ENCODE measurements at regions not wholly inside any gene's neighbourhood (a gene's known extent, or its start where the extent isn't known, plus 50 kb on each side); places are given as distances from the start of the nearest gene placed in this dataset.

DNA sequence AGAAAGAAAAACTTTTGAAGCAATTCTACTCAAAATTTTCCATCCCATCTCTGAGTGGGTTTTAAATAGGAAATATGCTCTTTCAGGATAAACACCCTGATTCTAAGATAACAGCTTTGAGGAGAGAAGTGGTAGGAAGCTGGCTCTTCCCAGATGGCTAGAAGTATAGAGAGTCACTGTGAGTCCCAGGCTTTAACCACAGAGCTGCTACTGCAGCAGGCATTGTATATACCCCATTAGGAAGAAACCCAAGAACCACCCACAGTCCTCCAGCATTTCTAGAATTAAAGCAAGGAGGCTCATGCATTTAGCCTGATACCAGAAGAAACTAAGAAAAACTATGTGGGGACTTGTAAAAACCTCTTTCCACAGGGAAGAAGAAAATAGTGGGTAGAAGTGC lies 1405.6 kb upstream of the TENM4 start:
- DNase-seq (ENCODE audit: low spot score) = no peak

DNA sequence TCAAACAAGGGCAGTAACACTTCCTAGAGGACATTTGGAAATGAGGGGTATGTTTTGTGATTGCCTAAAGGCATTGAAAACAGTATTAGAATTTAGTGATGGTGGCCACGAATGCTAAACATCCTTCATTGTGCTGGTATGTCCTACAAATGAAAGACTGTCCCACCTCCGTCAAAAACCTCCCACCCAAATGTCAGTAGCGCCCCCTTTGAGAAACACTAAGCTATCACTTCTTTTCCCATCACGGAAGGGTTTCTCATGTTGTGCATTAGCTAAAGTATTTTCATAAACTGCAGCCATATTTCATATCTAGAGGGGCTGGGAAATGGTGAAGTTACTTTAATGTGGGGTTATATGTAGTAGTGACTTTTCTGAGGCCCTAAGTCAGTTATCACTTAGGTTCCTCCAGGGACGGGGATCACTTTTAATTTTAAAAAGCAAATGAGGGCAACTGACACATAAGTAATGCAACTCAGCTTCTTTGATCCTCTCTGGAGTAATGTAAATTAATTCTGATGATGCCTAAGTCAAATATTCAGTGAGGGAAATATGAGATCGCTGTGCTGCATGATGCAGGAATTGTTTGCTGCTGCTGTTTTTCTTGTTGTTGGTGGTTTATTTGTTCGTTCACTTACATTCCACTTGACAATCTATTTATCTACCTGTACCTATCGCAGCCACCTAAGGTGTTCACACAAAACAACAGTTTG lies 1403.4 kb upstream of the TENM4 start:
- no peak for DNase-seq (ENCODE audit: low spot score)

DNA sequence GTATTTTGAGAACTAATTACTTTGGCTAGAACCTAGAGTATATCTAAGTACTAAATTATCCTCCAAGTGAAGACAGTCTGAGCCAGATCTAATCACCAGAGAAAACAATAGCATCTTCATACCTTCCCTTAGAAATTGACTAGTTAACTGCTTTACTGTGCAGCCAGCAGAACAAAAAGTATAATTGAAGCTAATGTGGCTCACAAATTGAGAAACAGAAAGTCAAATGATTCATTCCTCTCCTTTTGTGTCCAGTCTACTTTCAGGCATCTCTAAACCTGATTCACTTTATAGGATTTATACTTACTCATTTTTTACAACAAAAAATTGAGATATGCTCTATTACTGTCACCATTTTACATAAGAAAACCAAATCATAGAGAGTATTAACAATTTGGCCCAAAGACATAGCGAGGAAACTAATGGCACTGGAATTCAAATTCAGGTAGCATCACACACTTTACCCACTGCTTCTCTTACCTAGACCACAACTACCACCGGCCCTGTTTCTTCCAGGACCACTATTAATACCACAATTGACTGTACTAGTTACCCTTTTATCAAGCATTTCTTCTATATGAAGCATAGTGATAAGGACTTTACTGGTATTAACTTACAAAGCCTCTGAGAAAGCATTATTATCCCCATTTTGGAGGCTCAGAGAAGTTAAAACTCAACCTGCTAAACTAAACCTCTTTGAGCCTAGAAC lies 1402.6 kb upstream of the TENM4 start:
- DNase-seq (ENCODE audit: low spot score) = no peak

DNA sequence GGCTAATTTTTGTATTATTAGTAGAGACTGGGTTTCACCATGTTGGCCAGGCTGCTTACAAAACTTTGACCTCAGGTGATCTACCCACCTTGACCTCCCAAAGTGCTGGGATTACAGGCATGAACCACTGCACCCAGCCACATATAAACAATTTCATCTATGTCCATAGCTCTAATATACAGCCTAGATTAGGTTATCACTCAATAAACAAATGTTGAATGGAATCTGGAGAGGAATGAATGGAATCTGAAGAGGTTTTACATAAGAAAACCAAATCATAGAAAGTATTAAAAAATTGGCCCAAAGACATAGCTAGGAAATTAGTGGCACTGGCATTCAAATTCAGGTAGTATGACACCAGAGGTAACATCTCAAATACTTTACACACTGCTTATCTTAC lies 1401.4 kb upstream of the TENM4 start:
- DNase-seq (ENCODE audit: low spot score) = no peak

DNA sequence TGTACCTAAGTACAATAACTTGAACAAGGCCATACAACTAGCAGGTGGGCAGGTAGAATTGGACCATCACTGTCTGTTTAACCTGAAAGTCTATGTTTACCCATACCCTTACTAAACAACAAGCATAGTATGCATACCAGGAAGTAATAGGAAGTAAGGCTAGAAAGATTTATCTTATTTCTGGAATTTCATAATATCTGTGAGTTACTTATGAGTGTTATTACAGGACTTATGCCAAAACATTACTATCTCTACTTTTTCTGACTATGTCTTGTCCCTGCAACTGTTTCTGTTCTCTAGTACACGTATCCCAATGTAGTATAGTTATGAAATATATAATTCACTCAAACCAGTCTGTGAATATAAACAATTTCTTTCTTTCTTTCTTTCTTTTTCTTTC lies 1400.8 kb upstream of the TENM4 start:
- no peak for DNase-seq (ENCODE audit: low spot score)

DNA sequence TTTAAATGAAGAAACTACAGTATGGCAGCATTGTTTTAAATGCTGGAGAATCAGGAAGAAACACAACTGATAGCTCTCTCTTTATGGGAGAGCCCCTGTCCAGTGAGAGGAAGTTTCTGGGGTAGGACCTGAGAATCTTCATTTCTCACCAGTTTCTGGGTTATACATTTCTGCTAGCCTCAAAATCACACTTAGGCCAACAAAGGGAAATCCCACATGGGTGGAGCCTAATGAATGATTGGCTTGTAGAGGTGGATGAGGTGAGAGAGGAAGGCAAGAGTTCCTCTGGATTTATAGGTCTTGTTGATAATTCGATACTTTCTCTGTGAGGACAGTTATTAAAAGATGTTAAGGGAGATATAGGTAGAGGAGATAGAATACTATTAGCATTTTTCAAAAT lies 1397.3 kb upstream of the TENM4 start:
- DNase-seq (ENCODE audit: low spot score) = no peak

DNA sequence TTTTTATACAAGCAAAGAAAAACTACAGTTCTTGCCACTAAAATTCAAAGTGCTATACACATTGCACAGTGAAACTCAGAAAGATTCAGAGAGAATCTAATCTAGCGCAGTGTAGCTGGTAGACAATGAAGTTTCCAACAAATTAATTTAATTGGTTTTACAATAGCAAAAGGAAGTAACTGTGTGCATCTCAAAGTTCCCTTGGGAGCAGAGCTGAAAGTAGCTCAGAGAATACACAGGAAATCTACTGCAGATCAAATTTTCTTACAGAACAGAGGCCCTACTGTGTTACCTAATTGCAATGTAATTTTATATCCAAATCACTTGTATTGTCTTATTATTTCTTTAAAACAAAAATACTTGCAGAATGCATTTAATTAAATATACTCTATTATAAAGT lies 1396.2 kb upstream of the TENM4 start:
- DNase-seq (ENCODE audit: low spot score) = no peak

DNA sequence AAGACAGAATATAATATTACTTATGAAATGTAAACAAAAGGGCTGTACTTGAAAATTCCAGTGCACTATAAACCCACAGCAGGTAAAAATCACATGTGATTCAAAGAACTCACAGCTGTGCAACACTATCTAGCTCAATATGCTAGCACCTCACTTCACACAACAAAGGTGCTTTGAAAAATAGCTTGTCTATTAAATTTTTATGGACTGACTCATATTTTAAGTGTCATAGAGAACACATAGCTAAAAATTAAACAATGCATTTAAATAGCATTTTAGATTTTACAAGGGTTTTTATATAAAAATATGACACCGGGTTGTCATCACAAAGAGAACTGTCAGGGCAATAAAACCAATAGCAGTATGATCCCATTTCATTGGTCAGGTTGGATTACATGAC lies 1390.5 kb upstream of the TENM4 start:
- no peak for DNase-seq (ENCODE audit: low spot score)

DNA sequence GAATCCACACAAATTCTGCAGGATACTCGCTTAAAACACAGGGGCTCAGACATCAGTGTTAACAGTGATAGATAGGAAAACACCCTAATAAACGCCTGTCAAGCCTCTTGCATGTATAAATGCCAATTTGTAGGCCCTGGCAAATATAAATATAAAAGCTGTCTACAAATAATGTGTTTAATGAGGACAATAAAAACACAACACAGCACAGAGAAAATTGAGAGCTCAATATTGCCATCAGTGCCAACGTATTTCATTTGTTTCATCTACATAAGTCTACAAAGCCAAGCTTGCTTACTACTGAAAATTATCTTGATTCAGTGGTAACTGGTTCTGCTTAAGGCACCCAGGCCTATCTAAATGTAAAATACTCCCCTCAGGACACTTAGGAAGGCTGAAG lies 1387.0 kb upstream of the TENM4 start:
- no peak for DNase-seq (ENCODE audit: low spot score)

DNA sequence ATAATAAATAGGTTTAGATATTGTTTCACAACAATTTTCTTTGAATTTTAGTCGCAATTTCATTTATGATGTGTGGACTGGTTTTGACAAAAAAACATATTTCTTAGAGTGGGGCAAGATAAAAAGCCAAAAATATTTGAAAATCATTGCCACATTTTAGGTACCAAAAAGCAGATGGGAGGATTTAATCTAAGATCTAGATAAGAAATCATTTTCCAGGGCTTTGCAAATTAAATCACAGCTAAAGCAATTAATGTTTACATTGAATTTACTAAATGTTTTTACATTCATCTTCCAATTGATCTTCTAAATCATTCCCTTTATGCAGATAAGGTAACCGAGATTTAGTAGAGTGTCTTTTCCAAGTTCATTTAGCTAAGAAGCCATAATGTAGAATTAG lies 1386.0 kb upstream of the TENM4 start:
- DNase-seq (ENCODE audit: low spot score) = no peak

DNA sequence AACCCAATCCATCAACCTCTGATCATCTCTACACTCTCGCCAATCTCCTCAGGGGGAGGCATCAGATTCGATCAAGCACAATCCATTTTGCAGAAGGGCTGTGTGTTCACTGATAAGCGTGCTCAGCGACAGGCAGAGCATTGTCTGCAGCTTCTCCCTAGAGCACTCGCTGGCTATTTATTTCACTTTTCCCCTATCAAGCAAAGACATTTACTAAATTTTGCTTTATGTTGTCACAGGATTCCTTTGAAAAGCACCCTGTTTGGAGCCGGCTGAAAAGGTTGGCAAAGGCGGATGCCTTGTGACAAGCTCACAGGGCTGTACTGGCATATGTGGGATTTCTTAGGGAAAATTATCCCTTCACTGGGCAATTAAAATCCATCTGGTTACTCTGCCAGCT lies 1381.5 kb upstream of the TENM4 start:
- no peak for DNase-seq (ENCODE audit: low spot score)

DNA sequence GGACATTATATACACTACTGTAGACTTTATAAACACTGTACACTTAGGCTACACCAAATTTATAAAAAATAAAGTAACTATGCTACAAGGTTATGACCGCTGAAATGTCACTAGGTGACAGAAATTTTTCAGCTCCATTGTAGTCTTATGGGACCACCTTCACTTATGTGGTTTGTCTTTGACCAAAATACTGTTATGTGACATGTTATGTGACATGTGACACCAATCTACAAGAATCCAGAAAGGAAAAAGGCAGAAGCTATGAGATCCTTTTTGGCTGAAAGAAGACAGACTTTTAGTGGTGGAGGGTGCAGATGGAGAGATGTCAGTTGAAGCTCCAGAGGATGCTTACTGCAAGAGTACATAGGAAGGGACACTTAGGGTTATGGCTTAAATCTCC lies 1378.4 kb upstream of the TENM4 start:
- no peak for DNase-seq (ENCODE audit: low spot score)

DNA sequence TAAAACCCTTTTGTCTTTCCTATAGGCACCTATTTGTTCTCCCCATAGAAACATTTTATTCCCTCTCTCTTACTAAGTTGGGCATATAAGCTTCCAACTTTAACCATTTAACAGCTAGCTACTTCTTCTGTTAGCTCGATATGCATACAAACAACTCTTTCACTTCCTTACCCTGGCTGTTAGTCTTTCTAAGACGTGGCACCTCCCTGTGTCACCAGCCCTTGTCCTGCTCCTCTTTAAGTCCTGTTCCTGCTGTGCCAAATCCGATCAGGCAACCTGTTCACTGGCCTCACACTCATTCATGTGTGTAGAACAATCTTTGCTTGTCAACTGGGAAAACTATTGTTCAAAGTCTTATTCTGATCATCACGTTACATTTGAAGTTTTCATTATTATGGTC lies 1376.1 kb upstream of the TENM4 start:
- no peak for DNase-seq (ENCODE audit: low spot score)

DNA sequence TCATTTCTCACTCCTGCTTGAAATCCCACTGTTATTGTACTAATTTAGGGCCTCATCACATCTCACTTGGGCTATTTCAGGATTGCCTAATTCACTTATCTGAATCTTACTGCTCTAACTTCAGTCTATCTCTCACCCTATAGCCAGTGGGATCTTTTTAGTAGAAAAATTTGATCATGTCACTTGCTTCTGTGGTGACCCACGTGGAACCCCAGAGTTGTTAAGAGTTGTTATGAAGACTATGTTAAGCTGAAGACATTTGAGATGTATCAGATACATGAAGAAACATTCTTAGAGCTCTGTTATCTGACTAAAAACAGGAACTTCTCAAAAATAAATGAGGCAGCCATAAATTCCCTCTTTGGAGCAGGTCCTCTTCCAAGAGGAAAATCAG lies 1375.6 kb upstream of the TENM4 start:
- no peak for DNase-seq (ENCODE audit: low spot score)

DNA sequence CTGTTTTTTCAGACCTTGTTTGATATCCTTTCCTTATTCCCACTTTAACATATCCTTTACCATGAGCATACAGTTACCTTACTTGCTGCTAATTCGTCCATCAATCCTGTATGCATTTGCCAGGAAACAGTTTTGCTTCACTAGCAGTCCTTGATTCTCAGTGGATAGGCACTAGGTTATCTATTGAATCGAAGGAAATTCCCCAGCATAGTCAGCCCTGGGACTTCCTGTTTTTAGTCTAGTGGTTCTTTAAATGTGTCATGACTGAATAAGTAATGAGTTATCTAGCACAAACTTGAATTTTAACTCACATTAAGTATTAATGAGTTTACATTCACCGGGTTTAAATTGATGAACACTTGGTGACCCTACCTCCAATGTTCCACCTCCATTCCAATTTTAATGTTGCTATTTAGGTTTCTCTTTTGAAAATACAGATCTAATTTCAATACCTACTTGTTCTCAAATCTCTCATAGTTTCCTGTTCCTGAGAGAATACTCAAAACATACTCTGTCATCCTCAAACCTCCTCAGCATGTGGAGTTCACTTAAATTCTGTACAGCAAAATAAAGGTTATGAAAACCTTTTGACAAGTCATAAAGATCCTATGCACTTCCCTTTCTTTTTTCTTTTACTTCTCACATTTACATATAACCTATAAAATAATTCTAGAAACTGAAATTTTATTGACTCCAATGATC lies 1375.1 kb upstream of the TENM4 start:
- DNase-seq (ENCODE audit: low spot score) = no peak

DNA sequence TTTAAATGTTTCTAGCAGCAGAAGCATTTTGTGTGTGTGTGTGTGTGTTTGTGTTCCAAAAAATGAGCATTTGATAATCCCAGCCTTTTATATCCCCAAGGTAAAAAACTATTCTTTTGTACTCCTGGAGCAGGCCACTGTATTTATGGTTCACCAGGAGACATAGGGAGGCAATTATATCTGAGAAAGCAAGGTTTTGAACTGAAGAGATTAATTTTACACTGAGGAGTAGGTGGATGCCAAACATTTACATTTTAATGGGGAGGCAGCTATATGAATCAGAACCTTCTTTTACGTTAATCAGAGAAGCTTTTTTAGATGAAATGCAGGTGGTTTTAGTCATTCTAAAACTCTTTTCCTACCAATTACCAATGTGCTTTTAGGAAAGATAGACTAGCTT lies 1374.0 kb upstream of the TENM4 start:
- no peak for DNase-seq (ENCODE audit: low spot score)

DNA sequence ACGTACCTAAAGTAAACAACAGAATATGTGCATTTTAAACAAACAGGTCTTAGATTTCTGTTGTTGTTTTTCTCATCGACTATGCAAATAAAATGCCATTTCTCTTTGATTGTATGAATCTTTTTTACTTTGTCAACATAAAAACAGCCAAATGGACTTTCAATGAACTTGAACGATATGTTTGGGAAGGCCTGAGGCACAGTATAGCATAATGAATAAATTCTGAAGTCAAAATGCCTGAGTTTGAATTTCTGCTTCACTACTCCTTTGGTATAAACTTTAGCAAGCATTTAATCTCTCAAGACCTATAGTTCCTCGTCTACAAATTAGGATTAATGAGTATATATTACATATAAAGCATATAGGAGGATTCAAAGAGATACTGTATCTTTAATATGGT lies 1369.9 kb upstream of the TENM4 start:
- no peak for DNase-seq (ENCODE audit: low spot score)

DNA sequence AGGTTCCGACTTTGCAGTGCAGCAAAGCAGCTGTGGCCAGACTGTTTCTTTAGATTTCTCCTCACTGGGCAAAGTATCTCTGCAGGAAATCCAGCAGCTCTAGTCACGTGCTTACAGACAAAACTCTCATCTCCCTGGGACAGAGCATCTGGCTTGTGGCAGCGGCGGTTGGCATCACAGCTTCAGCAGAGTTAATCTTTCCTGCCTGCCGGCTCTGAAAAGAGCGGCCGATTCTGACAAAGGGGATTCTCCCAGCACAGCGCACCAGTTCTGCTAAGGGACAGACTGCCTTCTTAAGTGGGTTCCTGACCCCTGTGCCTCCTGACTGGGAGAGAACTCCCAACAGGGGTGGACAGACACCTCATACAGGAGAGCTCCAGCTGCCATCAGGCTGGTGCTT lies 1357.3 kb upstream of the TENM4 start:
- no peak for DNase-seq (ENCODE audit: low spot score)

DNA sequence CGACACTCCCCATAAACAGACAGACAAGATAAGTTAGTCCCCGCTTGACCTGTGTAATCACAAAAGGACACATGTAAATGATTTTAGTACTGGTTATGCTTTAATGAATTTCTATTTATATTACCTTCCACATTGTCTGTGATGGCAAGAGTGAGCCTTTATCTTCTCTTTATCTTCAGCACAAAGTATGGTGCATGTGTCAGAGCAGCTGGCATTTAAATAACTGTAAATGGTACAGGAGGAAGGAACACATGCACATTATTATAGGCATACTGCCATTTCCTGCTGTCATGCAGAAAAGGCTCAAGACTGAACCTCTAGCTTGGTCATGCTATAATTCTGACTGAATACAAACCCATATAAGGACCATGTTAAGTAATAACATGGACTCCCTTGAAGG lies 1342.7 kb upstream of the TENM4 start:
- DNase-seq (ENCODE audit: low spot score) = no peak

DNA sequence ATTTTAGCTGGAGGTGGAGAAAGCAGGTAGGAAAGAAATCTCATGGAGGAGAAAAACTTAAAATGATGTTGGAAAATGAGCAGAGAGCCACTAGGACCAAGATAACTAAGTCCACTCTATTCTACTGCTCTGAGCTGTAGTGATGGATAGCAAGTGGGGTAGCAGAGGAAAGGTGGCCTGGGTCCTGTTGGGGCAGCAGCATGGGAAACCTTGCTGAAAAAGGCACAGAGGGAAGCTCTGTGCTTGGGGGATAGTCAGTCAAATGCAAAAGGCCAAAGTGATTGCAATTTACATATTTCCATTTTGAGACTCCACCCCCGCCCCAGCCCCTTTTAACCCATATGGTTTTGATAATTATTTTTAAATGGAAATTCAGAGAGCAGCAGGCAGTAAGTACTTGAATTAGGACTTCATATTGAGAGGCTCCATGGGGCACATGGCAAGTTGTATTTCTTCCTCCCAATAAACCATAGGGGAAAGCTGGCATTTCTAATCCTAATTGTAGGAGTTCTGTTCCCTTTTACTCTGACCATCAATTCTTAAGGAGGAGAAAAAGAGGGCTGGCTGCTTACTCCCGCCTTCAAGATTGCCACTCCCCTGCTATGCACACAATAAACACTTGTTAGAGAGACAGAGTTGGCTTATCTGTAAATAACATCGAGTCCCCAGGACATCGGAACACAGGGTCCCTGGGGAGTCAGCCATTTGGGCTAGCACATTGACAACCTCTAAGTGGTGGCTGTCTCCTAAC lies 1341.5 kb upstream of the TENM4 start:
- no peak for DNase-seq (ENCODE audit: low spot score)

DNA sequence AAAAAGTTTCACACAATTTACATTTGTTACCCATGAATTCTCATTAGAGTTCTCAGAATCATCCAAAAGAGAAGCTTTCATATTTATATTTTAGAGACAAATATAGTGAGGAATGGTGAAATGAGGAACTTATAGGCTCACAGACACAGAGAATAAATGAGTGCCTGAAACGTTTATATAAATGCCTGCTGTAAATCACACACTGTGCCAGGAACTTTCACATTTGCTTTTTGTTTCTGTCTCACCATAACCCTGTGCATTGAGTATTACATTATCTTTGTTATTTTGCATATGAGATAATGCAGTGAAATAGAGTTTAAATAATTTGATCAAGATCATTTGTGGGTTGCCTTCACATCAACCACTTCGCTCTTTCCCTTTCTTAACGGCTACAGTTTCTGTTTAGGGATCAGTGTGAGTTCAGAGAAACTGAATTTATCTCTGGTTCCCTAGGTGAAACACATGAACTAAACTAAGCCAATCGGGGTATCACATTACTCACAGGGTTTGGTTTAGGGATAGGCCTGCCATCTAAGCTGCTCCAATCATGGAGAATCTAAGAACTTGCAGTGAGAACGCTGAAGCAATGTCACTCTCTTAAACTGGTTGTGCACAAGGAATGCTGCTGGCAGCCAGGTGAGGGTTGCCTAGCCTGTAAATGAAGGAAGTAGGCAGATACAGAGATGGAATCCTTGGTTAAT lies 1339.2 kb upstream of the TENM4 start:
- no peak for DNase-seq (ENCODE audit: low spot score)

DNA sequence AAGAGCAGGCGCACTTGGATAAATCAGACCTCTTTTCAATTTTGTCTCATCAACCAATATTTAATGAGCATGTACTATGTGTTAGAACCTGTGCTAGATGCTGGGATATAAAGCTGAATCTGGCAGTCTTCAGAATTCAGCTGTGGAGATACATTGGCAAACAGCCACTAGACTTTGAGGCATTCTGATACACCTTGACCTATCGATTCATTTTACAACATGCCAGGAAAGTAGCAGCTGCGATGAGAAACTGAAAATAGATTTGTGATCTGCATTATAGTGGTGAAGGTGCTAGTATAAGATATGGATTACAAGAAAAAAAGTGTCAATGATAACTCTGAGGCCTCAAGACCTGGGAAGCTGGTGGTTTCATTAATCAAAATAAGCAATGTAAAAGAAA lies 1338.1 kb upstream of the TENM4 start:
- no peak for DNase-seq (ENCODE audit: low spot score)

All from SW480 (cell line).